Stimulated activated effector memory CD8-positive, alpha-beta T cell treated with anti-CD3 and anti-CD28 coated beads, Interleukin-12 subunit alpha, Interleukin-12 subunit beta, amount 100 ng/mL, for 72 hours (primary cell): ENCODE measurements at regions not wholly inside any gene's neighbourhood (a gene's known extent, or its start where the extent isn't known, plus 50 kb on each side); places are given as distances from the start of the nearest gene placed in this dataset.
"Not testable (repeated sequence)": the region's sequence is repeated elsewhere in the genome, so short reads cannot be mapped to it uniquely, and the experiment has no call there.

Experiments used
- ATAC-seq: fragments of 150-1000 bp; cut with Tn5 transposase; 2 replicates; pipeline ENCODE4 v1.10.0; 2021
- DNase-seq, 2 donors: peaks; one replicate each; pipeline ENCODE4 v3.0.0; 2021 to 2022; ENCODE audit warnings: low spot score in 2 of 2
- H3K27ac Mint-ChIP-seq: one replicate; pipeline ENCODE4 v1.8.0; 2022; ENCODE audit warnings: mild to moderate bottlenecking, mixed read lengths
- H3K36me3 Mint-ChIP-seq: one replicate; pipeline ENCODE4 v1.8.0; 2022; ENCODE audit warnings: mild to moderate bottlenecking, mixed read lengths
- H3K4me1 Mint-ChIP-seq: one replicate; pipeline ENCODE4 v1.8.0; 2022; ENCODE audit warnings: mixed read lengths
- H3K4me3 Mint-ChIP-seq: one replicate; pipeline ENCODE4 v1.8.0; 2022; ENCODE audit warnings: mild to moderate bottlenecking, mixed read lengths
- H3K9me3 Mint-ChIP-seq: one replicate; pipeline ENCODE4 v1.8.0; 2022; ENCODE audit warnings: mixed read lengths

GRCh38 chrX:124256629-124257380 lies 75.7 kb upstream of the TEX13D start:
- no peak overlapping the region for H3K4me3 Mint-ChIP-seq
- H3K4me1 Mint-ChIP-seq = peaks cover 8% of the 10 kb centered on the region
- H3K27ac Mint-ChIP-seq = no peak overlapping the region
- DNase-seq (no peak), ATAC-seq (no peak)
- H3K36me3 Mint-ChIP-seq = no peaks in the 10 kb centered on the region
- no peaks in the 10 kb centered on the region for H3K9me3 Mint-ChIP-seq

GRCh38 chrX:124257924-124258702 lies 74.3 kb upstream of the TEX13D start:
- ATAC-seq (no peak), DNase-seq (no peak)
- Mint-ChIP-seq H3K36me3 (no peaks in the 10 kb centered on the region), H3K9me3 (no peaks in the 10 kb centered on the region), H3K4me1 (peaks cover 8% of the 10 kb centered on the region), H3K27ac (no peak overlapping the region), H3K4me3 (peak overlapping the region; percentile 2)

GRCh38 chrX:124260845-124261244 lies 71.6 kb upstream of the TEX13D start:
- peaks cover 8% of the 10 kb centered on the region for H3K4me1 Mint-ChIP-seq
- H3K4me3 Mint-ChIP-seq = no peak overlapping the region
- ATAC-seq = peak; percentile 52
- no peak overlapping the region for H3K27ac Mint-ChIP-seq
- no peaks in the 10 kb centered on the region for H3K36me3 Mint-ChIP-seq
- DNase-seq = no peak
- H3K9me3 Mint-ChIP-seq = no peaks in the 10 kb centered on the region

GRCh38 chrX:124263743-124264142 lies 68.7 kb upstream of the TEX13D start:
- H3K27ac Mint-ChIP-seq = no peak overlapping the region
- DNase-seq = no peak
- no peaks in the 10 kb centered on the region for H3K36me3 Mint-ChIP-seq
- ATAC-seq = no peak
- no peak overlapping the region for H3K4me3 Mint-ChIP-seq
- H3K4me1 Mint-ChIP-seq = peaks cover 19% of the 10 kb centered on the region
- no peaks in the 10 kb centered on the region for H3K9me3 Mint-ChIP-seq

GRCh38 chrX:124268099-124268498 lies 64.4 kb upstream of the TEX13D start:
- peak overlapping the region; percentile 59 for H3K27ac Mint-ChIP-seq
- ATAC-seq = peak; percentile 50
- no peak overlapping the region for H3K4me3 Mint-ChIP-seq
- no peaks in the 10 kb centered on the region for H3K9me3 Mint-ChIP-seq
- H3K4me1 Mint-ChIP-seq = peaks cover 19% of the 10 kb centered on the region
- no peaks in the 10 kb centered on the region for H3K36me3 Mint-ChIP-seq
- DNase-seq = no peak

GRCh38 chrX:124269881-124270280 lies 62.6 kb upstream of the TEX13D start:
- H3K4me3 Mint-ChIP-seq = no peak overlapping the region
- no peaks in the 10 kb centered on the region for H3K9me3 Mint-ChIP-seq
- no peak overlapping the region for H3K27ac Mint-ChIP-seq
- H3K4me1 Mint-ChIP-seq = peaks cover 19% of the 10 kb centered on the region
- H3K36me3 Mint-ChIP-seq = no peaks in the 10 kb centered on the region
- no peak for DNase-seq
- no peak for ATAC-seq

- not testable (repeated sequence) for H3K4me3 Mint-ChIP-seq, DNase-seq, H3K36me3 Mint-ChIP-seq, H3K9me3 Mint-ChIP-seq, ATAC-seq, H3K27ac Mint-ChIP-seq
- H3K4me1 Mint-ChIP-seq = peaks cover 16% of the 10 kb centered on the region
Measured at GRCh38 chrX:124271599-124271998, 60.9 kb upstream of the TEX13D start.

- no peak overlapping the region for H3K4me3 Mint-ChIP-seq
- peaks cover 11% of the 10 kb centered on the region for H3K4me1 Mint-ChIP-seq
- no peaks in the 10 kb centered on the region for H3K36me3 Mint-ChIP-seq
- no peak for DNase-seq
- no peaks in the 10 kb centered on the region for H3K9me3 Mint-ChIP-seq
- no peak overlapping the region for H3K27ac Mint-ChIP-seq
- no peak for ATAC-seq
Measured at GRCh38 chrX:124272370-124272982, 60.0 kb upstream of the TEX13D start.

- DNase-seq = no peak
- H3K36me3 Mint-ChIP-seq = no peaks in the 10 kb centered on the region
- no peak for ATAC-seq
- no peaks in the 10 kb centered on the region for H3K9me3 Mint-ChIP-seq
- H3K4me3 Mint-ChIP-seq = peak overlapping the region; percentile 17
- no peak overlapping the region for H3K27ac Mint-ChIP-seq
- H3K4me1 Mint-ChIP-seq = no peaks in the 10 kb centered on the region
Measured at GRCh38 chrX:124274438-124275181, 57.9 kb upstream of the TEX13D start.

GRCh38 chrX:124275182-124275894 lies 57.1 kb upstream of the TEX13D start:
- Mint-ChIP-seq H3K9me3 (no peaks in the 10 kb centered on the region), H3K36me3 (no peaks in the 10 kb centered on the region), H3K4me3 (no peak overlapping the region), H3K4me1 (peaks cover under 1% of the 10 kb centered on the region), H3K27ac (no peak overlapping the region)
- DNase-seq = no peak
- no peak for ATAC-seq

GRCh38 chrX:124280294-124280902 lies 52.1 kb upstream of the TEX13D start:
- no peak for DNase-seq
- peaks cover 9% of the 10 kb centered on the region for H3K4me1 Mint-ChIP-seq
- no peaks in the 10 kb centered on the region for H3K36me3 Mint-ChIP-seq
- H3K27ac Mint-ChIP-seq = peak overlapping the region; percentile 74
- no peak for ATAC-seq
- no peaks in the 10 kb centered on the region for H3K9me3 Mint-ChIP-seq
- peak overlapping the region; percentile 55 for H3K4me3 Mint-ChIP-seq

- peak overlapping the region; percentile 15 for H3K27ac Mint-ChIP-seq
- no peak overlapping the region for H3K4me3 Mint-ChIP-seq
- peaks cover 9% of the 10 kb centered on the region for H3K4me1 Mint-ChIP-seq
- no peaks in the 10 kb centered on the region for H3K36me3 Mint-ChIP-seq
- DNase-seq = no peak
- H3K9me3 Mint-ChIP-seq = no peaks in the 10 kb centered on the region
- ATAC-seq = peak; percentile 63
Measured at GRCh38 chrX:124282580-124282979, 49.9 kb upstream of the TEX13D start.
